ENCODE measurements at regions not wholly inside any gene's neighbourhood (a gene's known extent, or its start where the extent isn't known, plus 50 kb on each side); places are given as distances from the start of the nearest gene placed in this dataset.

- no peak overlapping the region for H3K27ac ChIP-seq (ENCODE audit: low read depth in 1 of 2, low read length in 2 of 2)
- H3K4me3 ChIP-seq (ENCODE audit: low read depth in 1 of 3, low read length in 3 of 3) = no peak overlapping the region
- no peak for DNase-seq (ENCODE audit: low spot score)
- no peaks in the 10 kb centered on the region for H3K27me3 ChIP-seq (ENCODE audit: control insufficient read depth in 4 of 4, insufficient read depth in 4 of 4, low read length in 3 of 4)
- no peaks in the 10 kb centered on the region for H3K36me3 ChIP-seq (ENCODE audit: control insufficient read depth in 4 of 4, insufficient read depth in 3 of 4, low read depth in 1 of 4, low read length in 3 of 4)
- H3K4me1 ChIP-seq (ENCODE audit: control insufficient read depth in 4 of 4, insufficient read depth in 4 of 4, low read length in 3 of 4) = no peaks in the 10 kb centered on the region
- H3K9ac ChIP-seq (ENCODE audit: low read depth in 1 of 2, low read length in 2 of 2) = no peak overlapping the region
- TF ChIP-seq TAF1 (conservative IDR thresholded peaks at IDR 0.05) (no peak), JUND (IDR thresholded peaks at IDR 0.05) (no peak), YY1 (IDR thresholded peaks at IDR 0.05) (no peak), FOXA2 (IDR thresholded peaks at IDR 0.05) (no peak), FOXA1 (IDR thresholded peaks at IDR 0.05) (no peak), SP1 (IDR thresholded peaks at IDR 0.05) (no peak), RXRA (IDR thresholded peaks at IDR 0.05) (no peak), HNF4G (IDR thresholded peaks at IDR 0.05) (no peak), EGR1 (IDR thresholded peaks at IDR 0.05; ENCODE audit: low read depth in 2 of 2) (no peak), CTCF (IDR thresholded peaks at IDR 0.05; ENCODE audit: low read depth, low read length, missing input control) (no peak)
- TF ChIP-seq, protein P1, sequence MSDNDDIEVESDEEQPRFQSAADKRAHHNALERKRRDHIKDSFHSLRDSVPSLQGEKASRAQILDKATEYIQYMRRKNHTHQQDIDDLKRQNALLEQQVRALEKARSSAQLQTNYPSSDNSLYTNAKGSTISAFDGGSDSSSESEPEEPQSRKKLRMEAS (IDR thresholded peaks at IDR 0.05) = no peak
- TF ChIP-seq, protein P2, sequence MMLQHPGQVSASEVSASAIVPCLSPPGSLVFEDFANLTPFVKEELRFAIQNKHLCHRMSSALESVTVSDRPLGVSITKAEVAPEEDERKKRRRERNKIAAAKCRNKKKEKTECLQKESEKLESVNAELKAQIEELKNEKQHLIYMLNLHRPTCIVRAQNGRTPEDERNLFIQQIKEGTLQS (IDR thresholded peaks at IDR 0.05) = no peak
- H3K9me3 ChIP-seq (ENCODE audit: control insufficient read depth in 4 of 4, low read length in 3 of 4) = no peaks in the 10 kb centered on the region
- 90% methylated on average over 3 of the region's 3 CpGs for WGBS
These were observed 80.8 kb upstream of the GNAQ start for GRCh38 chr9:78112406-78112805.

GRCh38 chr9:78112004-78112403 is 80.4 kb upstream of the GNAQ start:
- H3K4me3 ChIP-seq (ENCODE audit: low read depth in 1 of 3, low read length in 3 of 3) = no peak overlapping the region
- WGBS = 90% methylated on average over 3 of the region's 3 CpGs
- H3K27ac ChIP-seq (ENCODE audit: low read depth in 1 of 2, low read length in 2 of 2) = no peak overlapping the region
- H3K27me3 ChIP-seq (ENCODE audit: control insufficient read depth in 4 of 4, insufficient read depth in 4 of 4, low read length in 3 of 4) = no peaks in the 10 kb centered on the region
- no peak overlapping the region for H3K9ac ChIP-seq (ENCODE audit: low read depth in 1 of 2, low read length in 2 of 2)
- no peak for DNase-seq (ENCODE audit: low spot score)
- no peaks in the 10 kb centered on the region for H3K9me3 ChIP-seq (ENCODE audit: control insufficient read depth in 4 of 4, low read length in 3 of 4)
- no peak for TF ChIP-seq YY1 (IDR thresholded peaks at IDR 0.05)
- TF ChIP-seq FOXA1 (IDR thresholded peaks at IDR 0.05) = no peak
- TF ChIP-seq NR2F2 (IDR thresholded peaks at IDR 0.05) = no peak
- TF ChIP-seq REST (IDR thresholded peaks at IDR 0.05) = no peak
- no peak for TF ChIP-seq CTCF (IDR thresholded peaks at IDR 0.05; ENCODE audit: low read depth, low read length, missing input control)
- TF ChIP-seq TAF1 (conservative IDR thresholded peaks at IDR 0.05) = no peak
- TF ChIP-seq GABPA (IDR thresholded peaks at IDR 0.05 in 1 of 2, conservative IDR thresholded peaks at IDR 0.05 in 1 of 2) = no peak
- TF ChIP-seq, protein P2 (IDR thresholded peaks at IDR 0.05) = no peak
- TF ChIP-seq SP1 (IDR thresholded peaks at IDR 0.05) = no peak
- no peak for TF ChIP-seq FOXA2 (IDR thresholded peaks at IDR 0.05)
- no peak for TF ChIP-seq HNF4A (conservative IDR thresholded peaks at IDR 0.05)
- no peak for TF ChIP-seq RAD21 (IDR thresholded peaks at IDR 0.05)
- TF ChIP-seq EGR1 (IDR thresholded peaks at IDR 0.05; ENCODE audit: low read depth in 2 of 2) = no peak
- no peak for TF ChIP-seq HNF4G (IDR thresholded peaks at IDR 0.05)
- TF ChIP-seq, protein P3, sequence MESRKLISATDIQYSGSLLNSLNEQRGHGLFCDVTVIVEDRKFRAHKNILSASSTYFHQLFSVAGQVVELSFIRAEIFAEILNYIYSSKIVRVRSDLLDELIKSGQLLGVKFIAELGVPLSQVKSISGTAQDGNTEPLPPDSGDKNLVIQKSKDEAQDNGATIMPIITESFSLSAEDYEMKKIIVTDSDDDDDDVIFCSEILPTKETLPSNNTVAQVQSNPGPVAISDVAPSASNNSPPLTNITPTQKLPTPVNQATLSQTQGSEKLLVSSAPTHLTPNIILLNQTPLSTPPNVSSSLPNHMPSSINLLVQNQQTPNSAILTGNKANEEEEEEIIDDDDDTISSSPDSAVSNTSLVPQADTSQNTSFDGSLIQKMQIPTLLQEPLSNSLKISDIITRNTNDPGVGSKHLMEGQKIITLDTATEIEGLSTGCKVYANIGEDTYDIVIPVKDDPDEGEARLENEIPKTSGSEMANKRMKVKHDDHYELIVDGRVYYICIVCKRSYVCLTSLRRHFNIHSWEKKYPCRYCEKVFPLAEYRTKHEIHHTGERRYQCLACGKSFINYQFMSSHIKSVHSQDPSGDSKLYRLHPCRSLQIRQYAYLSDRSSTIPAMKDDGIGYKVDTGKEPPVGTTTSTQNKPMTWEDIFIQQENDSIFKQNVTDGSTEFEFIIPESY (IDR thresholded peaks at IDR 0.05) = no peak
- TF ChIP-seq JUND (IDR thresholded peaks at IDR 0.05) = no peak
- TF ChIP-seq, protein P1 (IDR thresholded peaks at IDR 0.05) = no peak
- no peak for TF ChIP-seq RXRA (IDR thresholded peaks at IDR 0.05)
- H3K36me3 ChIP-seq (ENCODE audit: control insufficient read depth in 4 of 4, insufficient read depth in 3 of 4, low read depth in 1 of 4, low read length in 3 of 4) = no peaks in the 10 kb centered on the region
- H3K4me1 ChIP-seq (ENCODE audit: control insufficient read depth in 4 of 4, insufficient read depth in 4 of 4, low read length in 3 of 4) = no peaks in the 10 kb centered on the region
